ENCODE measurements at regions not wholly inside any gene's neighbourhood (a gene's known extent, or its start where the extent isn't known, plus 50 kb on each side); places are given as distances from the start of the nearest gene placed in this dataset.

DNA sequence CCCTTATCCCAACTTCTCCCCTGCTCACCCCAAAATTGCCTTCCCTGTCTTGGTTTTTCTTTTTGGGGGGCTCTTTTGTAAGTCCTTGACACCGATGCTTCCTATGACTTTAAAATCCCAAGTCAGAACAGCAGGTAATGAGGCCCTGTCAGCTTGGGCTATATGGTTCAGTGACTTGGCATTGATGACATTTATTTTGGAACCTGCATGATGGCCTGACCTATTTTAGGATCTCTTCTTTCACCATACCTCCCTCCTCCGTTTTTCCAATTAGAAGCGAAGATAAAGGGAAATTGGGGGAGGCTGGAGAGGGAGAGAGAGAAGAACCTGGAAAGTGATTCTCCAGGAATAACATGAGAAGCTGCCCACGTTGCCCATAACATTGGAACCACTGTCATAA is 424.9 kb upstream of the AUTS2 start:
- Histone ChIP-seq H3K27ac (ENCODE audit: insufficient read depth in 1 of 2, low read depth in 1 of 2, low read length in 2 of 2, poor library complexity in 1 of 2, severe bottlenecking in 2 of 2) (no peak overlapping the region), H3K9me3 (ENCODE audit: control extremely low read depth in 1 of 5, control insufficient read depth in 4 of 5, insufficient read depth in 2 of 5, low read depth in 1 of 5, low read length in 4 of 5) (peaks cover 0 to 2% (median 0%) of the 10 kb centered on the region in 5 experiments), H3K4me1 (ENCODE audit: control extremely low read depth in 1 of 4, control insufficient read depth in 4 of 4, insufficient read depth in 4 of 4, low read length in 3 of 4) (no peaks in the 10 kb centered on the region), H3K27me3 (replicated peaks in 2 of 5; ENCODE audit: control insufficient read depth in 4 of 5, insufficient read depth in 5 of 5, low read length in 4 of 5) (no peaks in the 10 kb centered on the region), H3K4me3 (ENCODE audit: control insufficient read depth in 1 of 7, extremely low read depth in 1 of 7, insufficient read depth in 4 of 7, low read depth in 2 of 7, low read length in 6 of 7) (no peak overlapping the region), H3K36me3 (ENCODE audit: control insufficient read depth in 4 of 4, insufficient read depth in 4 of 4, low read length in 3 of 4) (no peaks in the 10 kb centered on the region)
- ChIA-PET POLR2A (no interaction called here), CTCF (no interaction called here)
- no peak for DNase-seq
- WGBS (ENCODE audit: insufficient coverage): 86% methylated on average over 2 of the region's 4 CpGs

DNA sequence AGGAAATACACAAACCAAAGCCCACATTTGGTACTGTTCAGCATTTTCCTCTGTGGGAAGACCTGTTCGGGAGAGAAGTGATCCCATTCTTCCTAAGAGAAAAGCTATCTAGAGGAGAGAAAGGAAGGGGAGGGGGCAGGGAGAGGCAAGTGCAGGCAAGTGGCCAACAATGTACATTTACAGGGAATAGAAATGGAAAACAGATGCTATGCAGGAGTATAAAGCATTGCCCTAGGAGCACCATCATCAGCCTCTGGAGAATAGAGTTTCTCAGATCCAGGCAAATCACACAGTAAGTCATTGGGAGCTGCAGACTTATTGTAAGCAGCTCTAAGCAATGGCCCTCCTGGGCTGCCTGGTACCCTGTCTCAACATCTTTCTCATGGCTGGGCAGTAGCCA is 424.4 kb upstream of the AUTS2 start:
- CTCF ChIA-PET: interaction anchor here (0.5 kb wide), 1 partner anchor 34 kb away, joined by 3 read pairs; no protein-coding TSS in a partner anchor
- POLR2A ChIA-PET: no interaction called here
- whole genome bisulfite sequencing (ENCODE audit: insufficient coverage): 63% methylated on average over 1 of the region's 1 CpG
- no peak overlapping the region for H3K4me3 ChIP-seq (ENCODE audit: control insufficient read depth in 1 of 7, extremely low read depth in 1 of 7, insufficient read depth in 4 of 7, low read depth in 2 of 7, low read length in 6 of 7)
- peaks cover 0 to 2% (median 0%) of the 10 kb centered on the region in 5 experiments for H3K9me3 ChIP-seq (ENCODE audit: control extremely low read depth in 1 of 5, control insufficient read depth in 4 of 5, insufficient read depth in 2 of 5, low read depth in 1 of 5, low read length in 4 of 5)
- DNase-seq: no peak
- no peak overlapping the region for H3K27ac ChIP-seq (ENCODE audit: insufficient read depth in 1 of 2, low read depth in 1 of 2, low read length in 2 of 2, poor library complexity in 1 of 2, severe bottlenecking in 2 of 2)
- no peaks in the 10 kb centered on the region for H3K27me3 ChIP-seq (replicated peaks in 2 of 5; ENCODE audit: control insufficient read depth in 4 of 5, insufficient read depth in 5 of 5, low read length in 4 of 5)
- H3K36me3 ChIP-seq (ENCODE audit: control insufficient read depth in 4 of 4, insufficient read depth in 4 of 4, low read length in 3 of 4): no peaks in the 10 kb centered on the region
- H3K4me1 ChIP-seq (ENCODE audit: control extremely low read depth in 1 of 4, control insufficient read depth in 4 of 4, insufficient read depth in 4 of 4, low read length in 3 of 4): no peaks in the 10 kb centered on the region

GRCh38 chr7:69176841-69177240 is 421.4 kb upstream of the AUTS2 start:
- H3K9me3 ChIP-seq (ENCODE audit: control extremely low read depth in 1 of 5, control insufficient read depth in 4 of 5, insufficient read depth in 2 of 5, low read depth in 1 of 5, low read length in 4 of 5): peaks cover 0 to 2% (median 0%) of the 10 kb centered on the region in 5 experiments
- no peak for DNase-seq
- no peaks in the 10 kb centered on the region for H3K27me3 ChIP-seq (replicated peaks in 2 of 5; ENCODE audit: control insufficient read depth in 4 of 5, insufficient read depth in 5 of 5, low read length in 4 of 5)
- no peaks in the 10 kb centered on the region for H3K36me3 ChIP-seq (ENCODE audit: control insufficient read depth in 4 of 4, insufficient read depth in 4 of 4, low read length in 3 of 4)
- ChIA-PET CTCF (no interaction called here), POLR2A (no interaction called here)
- 100% methylated on average over 2 of the region's 2 CpGs for WGBS (ENCODE audit: insufficient coverage)
- no peaks in the 10 kb centered on the region for H3K4me1 ChIP-seq (ENCODE audit: control extremely low read depth in 1 of 4, control insufficient read depth in 4 of 4, insufficient read depth in 4 of 4, low read length in 3 of 4)
- no peak overlapping the region for H3K4me3 ChIP-seq (ENCODE audit: control insufficient read depth in 1 of 7, extremely low read depth in 1 of 7, insufficient read depth in 4 of 7, low read depth in 2 of 7, low read length in 6 of 7)
- no peak overlapping the region for H3K27ac ChIP-seq (ENCODE audit: insufficient read depth in 1 of 2, low read depth in 1 of 2, low read length in 2 of 2, poor library complexity in 1 of 2, severe bottlenecking in 2 of 2)

DNA sequence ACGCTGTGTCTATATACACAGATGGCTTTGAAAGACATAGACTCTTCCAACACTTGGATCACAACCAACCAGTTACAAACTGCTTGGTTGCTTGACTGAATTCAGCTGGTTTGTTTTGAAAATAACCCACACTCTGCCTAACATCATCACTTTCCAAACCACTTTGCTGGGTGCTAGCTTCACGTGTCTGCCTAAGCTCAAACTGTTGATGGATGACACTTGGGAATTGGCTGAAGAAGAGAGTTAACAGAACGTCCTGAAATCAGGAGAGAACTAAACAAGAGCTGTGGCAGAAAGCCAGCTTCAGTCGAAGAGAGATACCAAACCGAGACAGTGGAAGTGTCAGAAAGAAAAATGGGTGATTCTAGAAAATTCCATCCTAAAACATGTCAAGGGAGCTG is 420.8 kb upstream of the AUTS2 start:
- no peak for DNase-seq
- CTCF ChIA-PET: no interaction called here

DNA sequence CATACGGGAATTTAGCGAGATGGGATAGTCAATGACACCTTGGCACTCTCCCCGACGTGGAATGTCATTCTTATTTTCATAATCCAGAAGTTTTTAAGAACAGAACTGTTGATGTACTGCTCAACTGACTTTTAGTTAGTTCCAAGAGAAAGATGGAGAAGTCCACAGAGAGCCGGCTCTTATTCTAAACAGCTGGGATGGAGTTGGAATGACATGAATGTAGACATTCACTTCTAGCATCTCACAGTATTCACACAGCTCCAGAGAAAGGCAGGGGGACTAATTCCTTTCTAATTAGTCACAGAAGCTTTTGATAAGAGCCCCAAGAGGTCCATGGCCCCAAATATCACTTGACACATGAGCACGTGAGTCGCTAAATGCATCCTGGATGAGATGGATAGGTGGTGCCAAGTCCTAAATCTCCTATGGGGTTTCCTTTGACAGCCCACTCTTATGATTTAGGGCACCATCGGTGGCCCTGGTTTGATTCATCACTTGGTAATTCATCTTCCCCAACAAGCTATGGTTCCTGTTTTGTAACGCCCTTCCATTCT is 420.3 kb upstream of the AUTS2 start:
- Histone ChIP-seq H3K36me3 (ENCODE audit: control insufficient read depth in 4 of 4, insufficient read depth in 4 of 4, low read length in 3 of 4) (no peaks in the 10 kb centered on the region), H3K27ac (ENCODE audit: insufficient read depth in 1 of 2, low read depth in 1 of 2, low read length in 2 of 2, poor library complexity in 1 of 2, severe bottlenecking in 2 of 2) (no peak overlapping the region), H3K27me3 (replicated peaks in 2 of 5; ENCODE audit: control insufficient read depth in 4 of 5, insufficient read depth in 5 of 5, low read length in 4 of 5) (no peaks in the 10 kb centered on the region), H3K4me3 (ENCODE audit: control insufficient read depth in 1 of 7, extremely low read depth in 1 of 7, insufficient read depth in 4 of 7, low read depth in 2 of 7, low read length in 6 of 7) (no peak overlapping the region), H3K4me1 (ENCODE audit: control extremely low read depth in 1 of 4, control insufficient read depth in 4 of 4, insufficient read depth in 4 of 4, low read length in 3 of 4) (no peaks in the 10 kb centered on the region), H3K9me3 (ENCODE audit: control extremely low read depth in 1 of 5, control insufficient read depth in 4 of 5, insufficient read depth in 2 of 5, low read depth in 1 of 5, low read length in 4 of 5) (peaks cover 0 to 2% (median 0%) of the 10 kb centered on the region in 5 experiments)
- CTCF ChIA-PET: no interaction called here
- no peak for DNase-seq
- WGBS (ENCODE audit: insufficient coverage): 86% methylated on average over 6 of the region's 9 CpGs
- POLR2A ChIA-PET: no interaction called here

More for the DNA sequence above, 420.8 kb upstream of the AUTS2 start:
- Histone ChIP-seq H3K4me3 (ENCODE audit: control insufficient read depth in 1 of 7, extremely low read depth in 1 of 7, insufficient read depth in 4 of 7, low read depth in 2 of 7, low read length in 6 of 7) (no peak overlapping the region), H3K27ac (ENCODE audit: insufficient read depth in 1 of 2, low read depth in 1 of 2, low read length in 2 of 2, poor library complexity in 1 of 2, severe bottlenecking in 2 of 2) (no peak overlapping the region), H3K4me1 (ENCODE audit: control extremely low read depth in 1 of 4, control insufficient read depth in 4 of 4, insufficient read depth in 4 of 4, low read length in 3 of 4) (no peaks in the 10 kb centered on the region), H3K9me3 (ENCODE audit: control extremely low read depth in 1 of 5, control insufficient read depth in 4 of 5, insufficient read depth in 2 of 5, low read depth in 1 of 5, low read length in 4 of 5) (peaks cover 0 to 2% (median 0%) of the 10 kb centered on the region in 5 experiments), H3K27me3 (replicated peaks in 2 of 5; ENCODE audit: control insufficient read depth in 4 of 5, insufficient read depth in 5 of 5, low read length in 4 of 5) (no peaks in the 10 kb centered on the region), H3K36me3 (ENCODE audit: control insufficient read depth in 4 of 4, insufficient read depth in 4 of 4, low read length in 3 of 4) (no peaks in the 10 kb centered on the region)
- WGBS (ENCODE audit: insufficient coverage): 93% methylated on average over 5 of the region's 5 CpGs
- POLR2A ChIA-PET: no interaction called here

DNA sequence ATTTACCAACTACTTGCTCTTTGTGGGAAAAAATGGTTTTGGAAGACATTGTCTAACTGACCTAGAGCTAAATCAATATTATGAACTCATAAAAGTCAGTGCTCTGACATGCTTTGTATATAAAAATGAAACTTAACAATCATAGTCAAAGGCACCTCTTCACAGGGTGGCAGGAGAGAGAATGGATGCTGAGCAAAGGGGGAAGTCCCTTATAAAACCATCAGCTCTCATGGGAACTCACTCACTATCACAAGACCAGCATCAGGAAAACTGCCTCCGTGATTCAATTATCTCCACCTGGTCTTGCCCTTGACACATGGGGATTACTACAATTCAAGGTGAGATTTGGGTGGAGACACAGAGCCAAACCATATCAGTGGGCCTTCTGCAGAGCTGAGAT is 417.6 kb upstream of the AUTS2 start:
- Histone ChIP-seq H3K9me3 (ENCODE audit: control extremely low read depth in 1 of 5, control insufficient read depth in 4 of 5, insufficient read depth in 2 of 5, low read depth in 1 of 5, low read length in 4 of 5) (no peaks in the 10 kb centered on the region), H3K4me1 (ENCODE audit: control extremely low read depth in 1 of 4, control insufficient read depth in 4 of 4, insufficient read depth in 4 of 4, low read length in 3 of 4) (peaks cover 0 to 6% (median 0%) of the 10 kb centered on the region in 4 experiments), H3K27ac (ENCODE audit: insufficient read depth in 1 of 2, low read depth in 1 of 2, low read length in 2 of 2, poor library complexity in 1 of 2, severe bottlenecking in 2 of 2) (no peak overlapping the region), H3K4me3 (ENCODE audit: control insufficient read depth in 1 of 7, extremely low read depth in 1 of 7, insufficient read depth in 4 of 7, low read depth in 2 of 7, low read length in 6 of 7) (no peak overlapping the region), H3K36me3 (ENCODE audit: control insufficient read depth in 4 of 4, insufficient read depth in 4 of 4, low read length in 3 of 4) (no peaks in the 10 kb centered on the region), H3K27me3 (replicated peaks in 2 of 5; ENCODE audit: control insufficient read depth in 4 of 5, insufficient read depth in 5 of 5, low read length in 4 of 5) (no peaks in the 10 kb centered on the region)
- CTCF ChIA-PET: no interaction called here
- 86% methylated on average over 1 of the region's 1 CpG for WGBS (ENCODE audit: insufficient coverage)
- no peak for DNase-seq
- POLR2A ChIA-PET: interaction anchor here (0.6 kb wide), 1 partner anchor 1482 kb away, joined by 3 read pairs; no protein-coding TSS in a partner anchor

GRCh38 chr7:69182596-69183467 is 415.4 kb upstream of the AUTS2 start:
- Histone ChIP-seq H3K27ac (ENCODE audit: insufficient read depth in 1 of 2, low read depth in 1 of 2, low read length in 2 of 2, poor library complexity in 1 of 2, severe bottlenecking in 2 of 2) (no peak overlapping the region), H3K4me1 (ENCODE audit: control extremely low read depth in 1 of 4, control insufficient read depth in 4 of 4, insufficient read depth in 4 of 4, low read length in 3 of 4) (peaks cover 0 to 6% (median 0%) of the 10 kb centered on the region in 4 experiments), H3K4me3 (ENCODE audit: control insufficient read depth in 1 of 7, extremely low read depth in 1 of 7, insufficient read depth in 4 of 7, low read depth in 2 of 7, low read length in 6 of 7) (no peak overlapping the region), H3K9me3 (ENCODE audit: control extremely low read depth in 1 of 5, control insufficient read depth in 4 of 5, insufficient read depth in 2 of 5, low read depth in 1 of 5, low read length in 4 of 5) (no peaks in the 10 kb centered on the region), H3K27me3 (replicated peaks in 2 of 5; ENCODE audit: control insufficient read depth in 4 of 5, insufficient read depth in 5 of 5, low read length in 4 of 5) (no peaks in the 10 kb centered on the region), H3K36me3 (ENCODE audit: control insufficient read depth in 4 of 4, insufficient read depth in 4 of 4, low read length in 3 of 4) (no peaks in the 10 kb centered on the region)
- CTCF ChIA-PET: no interaction called here
- DNase-seq: no peak
- POLR2A ChIA-PET: no interaction called here
- 67% methylated on average over 3 of the region's 6 CpGs for WGBS (ENCODE audit: insufficient coverage)
